RWPE2 (cell line): ENCODE measurements at regions not wholly inside any gene's neighbourhood (a gene's known extent, or its start where the extent isn't known, plus 50 kb on each side); places are given as distances from the start of the nearest gene placed in this dataset.

Source experiments
- ATAC-seq: fragments of 200-7000 bp; cut with Tn5 transposase; 3 replicates; pipeline ENCODE4 v1.9.1; 2021; ENCODE audit warnings: low read depth
- DNase-seq: peaks from one replicate; pipeline ENCODE4 v3.0.0-alpha.2; 2020; ENCODE audit warnings: low spot score
- H3K27ac ChIP-seq: fragments of 450-650 bp; 2 replicates; pipeline ENCODE4 v1.5.1; 2017; ENCODE audit warnings: mild to moderate bottlenecking; ENCODE audit not compliant: poor library complexity, severe bottlenecking
- H3K27me3 ChIP-seq: fragments of 250-450 bp; sonication (Bioruptor Pico); 2 replicates; pipeline ENCODE4 v1.5.1; 2021; ENCODE audit warnings: mild to moderate bottlenecking, moderate library complexity; ENCODE audit not compliant: insufficient read depth, poor library complexity, severe bottlenecking
- H3K36me3 ChIP-seq: fragments of 250-450 bp; sonication (Bioruptor Pico); 2 replicates; pipeline ENCODE4 v1.5.1; 2020; ENCODE audit warnings: low read depth, mild to moderate bottlenecking, moderate library complexity
- H3K4me1 ChIP-seq: fragments of 250-450 bp; sonication (Bioruptor Pico); 2 replicates; pipeline ENCODE4 v1.5.1; 2021; ENCODE audit warnings: mild to moderate bottlenecking, moderate library complexity; ENCODE audit not compliant: insufficient read depth, poor library complexity, severe bottlenecking
- H3K4me3 ChIP-seq: fragments of 250-450 bp; sonication (Bioruptor Pico); 2 replicates; pipeline ENCODE4 v1.5.1; 2021; ENCODE audit warnings: mild to moderate bottlenecking, moderate library complexity; ENCODE audit not compliant: severe bottlenecking
- H3K9me3 ChIP-seq: fragments of 250-450 bp; sonication (Bioruptor Pico); 2 replicates; pipeline ENCODE4 v1.5.1; 2021; ENCODE audit warnings: mild to moderate bottlenecking, moderate library complexity; ENCODE audit not compliant: severe bottlenecking
- TF ChIP-seq, protein P1 (sequence below): fragments of 450-650 bp; IDR thresholded peaks from one replicate; pipeline ENCODE4 v1.5.1; 2017; ENCODE audit warnings: mild to moderate bottlenecking, moderate library complexity; ENCODE audit not compliant: poor library complexity, severe bottlenecking

DNA sequence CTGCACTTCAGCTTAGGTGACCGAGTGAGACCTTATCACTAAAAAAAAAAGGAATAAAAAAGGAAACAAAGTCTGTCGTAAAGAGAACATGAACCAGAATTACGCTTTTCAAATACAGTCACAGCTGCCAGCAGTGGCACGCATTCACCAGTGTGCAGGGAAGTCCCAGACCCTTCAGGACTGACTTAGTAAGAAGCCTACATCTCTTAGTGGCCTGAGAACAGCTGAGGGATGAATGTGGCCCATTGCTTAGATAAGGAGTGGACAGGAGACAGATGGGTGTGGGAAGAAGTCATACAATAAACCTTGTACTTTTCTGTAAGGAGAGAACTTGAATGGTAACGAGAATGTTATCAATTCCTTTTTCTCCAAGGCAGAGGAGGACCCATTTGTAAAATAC, 178.5 kb downstream of the JCAD start:
- H3K36me3 ChIP-seq, result no peaks in the 10 kb centered on the region
- H3K4me3 ChIP-seq, result no peak overlapping the region
- ATAC-seq (no peak), DNase-seq (no peak)
- no peak overlapping the region for H3K27ac ChIP-seq
- H3K4me1 ChIP-seq, result no peaks in the 10 kb centered on the region
- H3K9me3 ChIP-seq, result no peaks in the 10 kb centered on the region
- TF ChIP-seq, protein P1, sequence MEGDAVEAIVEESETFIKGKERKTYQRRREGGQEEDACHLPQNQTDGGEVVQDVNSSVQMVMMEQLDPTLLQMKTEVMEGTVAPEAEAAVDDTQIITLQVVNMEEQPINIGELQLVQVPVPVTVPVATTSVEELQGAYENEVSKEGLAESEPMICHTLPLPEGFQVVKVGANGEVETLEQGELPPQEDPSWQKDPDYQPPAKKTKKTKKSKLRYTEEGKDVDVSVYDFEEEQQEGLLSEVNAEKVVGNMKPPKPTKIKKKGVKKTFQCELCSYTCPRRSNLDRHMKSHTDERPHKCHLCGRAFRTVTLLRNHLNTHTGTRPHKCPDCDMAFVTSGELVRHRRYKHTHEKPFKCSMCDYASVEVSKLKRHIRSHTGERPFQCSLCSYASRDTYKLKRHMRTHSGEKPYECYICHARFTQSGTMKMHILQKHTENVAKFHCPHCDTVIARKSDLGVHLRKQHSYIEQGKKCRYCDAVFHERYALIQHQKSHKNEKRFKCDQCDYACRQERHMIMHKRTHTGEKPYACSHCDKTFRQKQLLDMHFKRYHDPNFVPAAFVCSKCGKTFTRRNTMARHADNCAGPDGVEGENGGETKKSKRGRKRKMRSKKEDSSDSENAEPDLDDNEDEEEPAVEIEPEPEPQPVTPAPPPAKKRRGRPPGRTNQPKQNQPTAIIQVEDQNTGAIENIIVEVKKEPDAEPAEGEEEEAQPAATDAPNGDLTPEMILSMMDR, result no peak
- no peaks in the 10 kb centered on the region for H3K27me3 ChIP-seq

DNA sequence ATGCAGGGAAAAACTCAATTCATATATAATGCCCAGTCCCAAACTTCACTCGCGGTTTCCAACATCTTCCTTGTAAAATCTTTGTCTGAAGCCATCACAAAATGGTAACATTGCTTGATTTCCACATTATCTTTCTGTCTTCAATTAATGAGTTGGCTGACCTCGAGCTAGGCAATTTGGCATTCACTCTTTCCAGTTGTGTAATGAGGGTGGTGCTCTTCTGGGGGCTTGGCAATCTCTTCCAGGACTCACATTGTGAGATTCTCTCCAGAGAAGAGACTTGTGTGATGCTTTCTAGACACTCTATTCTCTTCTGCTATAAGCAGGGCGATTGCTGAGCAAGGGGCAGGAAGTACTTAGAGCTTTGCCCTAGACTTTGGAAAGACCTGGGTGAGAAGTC, 179.5 kb downstream of the JCAD start:
- ATAC-seq, result no peak

DNA sequence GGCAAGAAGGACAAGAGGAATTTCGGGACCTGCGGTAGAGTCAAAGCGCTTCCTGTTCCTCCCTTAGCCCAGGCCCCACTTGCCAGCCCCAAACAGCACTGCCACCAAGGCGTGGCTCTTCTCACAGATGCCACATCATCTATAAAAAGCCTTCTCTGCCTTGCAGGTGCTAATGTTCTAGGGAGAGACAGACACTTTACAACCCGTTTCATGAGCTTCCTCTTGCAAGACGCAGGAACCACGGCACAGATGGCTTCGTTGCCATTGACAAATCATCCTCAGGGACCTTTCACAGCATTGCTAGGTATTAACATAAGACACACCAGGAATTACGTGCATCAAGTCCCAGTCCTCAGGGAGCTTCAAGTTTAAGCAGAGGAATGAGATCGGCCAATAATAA, 180.9 kb downstream of the JCAD start:
- Histone ChIP-seq H3K9me3 (no peaks in the 10 kb centered on the region), H3K27me3 (no peaks in the 10 kb centered on the region), H3K27ac (no peak overlapping the region), H3K36me3 (no peaks in the 10 kb centered on the region), H3K4me1 (no peaks in the 10 kb centered on the region), H3K4me3 (no peak overlapping the region)
- TF ChIP-seq, protein P1, result no peak
- no peak for DNase-seq
- ATAC-seq, result no peak

More for the DNA sequence above, 179.5 kb downstream of the JCAD start:
- Histone ChIP-seq H3K4me1 (no peaks in the 10 kb centered on the region), H3K36me3 (no peaks in the 10 kb centered on the region), H3K27me3 (no peaks in the 10 kb centered on the region), H3K27ac (no peak overlapping the region), H3K4me3 (no peak overlapping the region), H3K9me3 (no peaks in the 10 kb centered on the region)
- DNase-seq, result no peak
- TF ChIP-seq, protein P1, result no peak

DNA sequence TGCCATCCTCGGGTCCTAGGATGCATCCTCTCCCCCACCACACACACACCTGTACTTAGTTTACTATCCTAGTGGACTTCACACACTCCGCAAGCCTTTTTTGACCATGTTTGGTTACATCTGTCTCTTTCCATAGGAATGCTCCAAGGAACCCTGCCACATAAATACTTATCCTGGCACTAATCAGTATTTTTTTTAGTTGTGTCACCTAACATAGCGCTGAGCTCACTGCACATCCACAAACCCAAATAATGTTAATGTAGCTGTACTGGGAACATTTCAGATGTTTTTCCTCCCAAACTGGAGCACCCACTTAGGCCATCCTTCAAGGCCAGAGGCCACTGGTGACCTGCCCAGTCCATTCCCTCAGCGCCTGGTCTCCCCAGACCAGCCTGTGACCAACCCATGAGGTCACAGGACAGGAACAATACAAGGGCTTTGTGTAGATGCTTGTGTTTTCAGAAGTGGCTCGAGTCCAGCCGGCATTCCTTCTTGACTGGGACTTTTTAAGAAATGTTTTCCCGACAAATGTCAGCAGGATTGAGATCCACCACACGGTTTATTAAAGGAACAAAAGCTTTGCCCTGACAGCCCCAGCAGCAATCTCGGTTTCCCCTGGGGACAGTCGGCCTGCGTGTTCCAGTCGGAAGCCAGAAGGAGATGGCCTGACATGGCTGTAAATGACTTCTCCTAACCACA, 181.4 kb downstream of the JCAD start:
- H3K27ac ChIP-seq, result no peak overlapping the region

More for the DNA sequence above, 181.4 kb downstream of the JCAD start:
- H3K36me3 ChIP-seq, result no peaks in the 10 kb centered on the region
- no peaks in the 10 kb centered on the region for H3K9me3 ChIP-seq
- no peak overlapping the region for H3K4me3 ChIP-seq
- no peaks in the 10 kb centered on the region for H3K27me3 ChIP-seq
- no peaks in the 10 kb centered on the region for H3K4me1 ChIP-seq
- TF ChIP-seq, protein P1, result no peak
- ATAC-seq, result no peak
- no peak for DNase-seq
